HG02759 (cell line): ENCODE measurements at regions not wholly inside any gene's neighbourhood (a gene's known extent, or its start where the extent isn't known, plus 50 kb on each side); places are given as distances from the start of the nearest gene placed in this dataset.

Experiments
- ATAC-seq: cut with Tn5 transposase; IDR thresholded peaks from one replicate; pipeline ENCODE4 v1.9.1; 2021; ENCODE audit warnings: mild to moderate bottlenecking, moderate library complexity; ENCODE audit not compliant: unreplicated experiment

DNA sequence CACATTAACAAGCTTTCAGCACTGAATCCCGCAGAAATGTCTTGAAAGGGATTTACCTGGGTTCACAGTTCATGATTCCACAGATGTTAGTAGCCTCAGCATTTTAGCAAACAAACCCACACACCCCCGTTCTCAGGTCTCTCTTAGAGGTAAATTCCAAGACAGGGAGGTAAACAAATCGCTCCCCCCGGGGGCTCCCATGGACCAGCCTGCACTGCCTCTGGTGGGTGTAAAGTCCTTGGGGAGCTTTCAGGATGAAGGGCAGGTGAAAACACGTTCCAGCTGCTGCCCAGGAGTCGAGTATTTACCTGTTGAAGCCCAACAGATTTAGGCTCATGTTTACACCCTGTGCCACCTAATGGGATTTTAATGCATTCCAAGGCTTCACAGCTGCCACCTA lies 187.0 kb upstream of the FOXQ1 start:
- no peak for ATAC-seq

DNA sequence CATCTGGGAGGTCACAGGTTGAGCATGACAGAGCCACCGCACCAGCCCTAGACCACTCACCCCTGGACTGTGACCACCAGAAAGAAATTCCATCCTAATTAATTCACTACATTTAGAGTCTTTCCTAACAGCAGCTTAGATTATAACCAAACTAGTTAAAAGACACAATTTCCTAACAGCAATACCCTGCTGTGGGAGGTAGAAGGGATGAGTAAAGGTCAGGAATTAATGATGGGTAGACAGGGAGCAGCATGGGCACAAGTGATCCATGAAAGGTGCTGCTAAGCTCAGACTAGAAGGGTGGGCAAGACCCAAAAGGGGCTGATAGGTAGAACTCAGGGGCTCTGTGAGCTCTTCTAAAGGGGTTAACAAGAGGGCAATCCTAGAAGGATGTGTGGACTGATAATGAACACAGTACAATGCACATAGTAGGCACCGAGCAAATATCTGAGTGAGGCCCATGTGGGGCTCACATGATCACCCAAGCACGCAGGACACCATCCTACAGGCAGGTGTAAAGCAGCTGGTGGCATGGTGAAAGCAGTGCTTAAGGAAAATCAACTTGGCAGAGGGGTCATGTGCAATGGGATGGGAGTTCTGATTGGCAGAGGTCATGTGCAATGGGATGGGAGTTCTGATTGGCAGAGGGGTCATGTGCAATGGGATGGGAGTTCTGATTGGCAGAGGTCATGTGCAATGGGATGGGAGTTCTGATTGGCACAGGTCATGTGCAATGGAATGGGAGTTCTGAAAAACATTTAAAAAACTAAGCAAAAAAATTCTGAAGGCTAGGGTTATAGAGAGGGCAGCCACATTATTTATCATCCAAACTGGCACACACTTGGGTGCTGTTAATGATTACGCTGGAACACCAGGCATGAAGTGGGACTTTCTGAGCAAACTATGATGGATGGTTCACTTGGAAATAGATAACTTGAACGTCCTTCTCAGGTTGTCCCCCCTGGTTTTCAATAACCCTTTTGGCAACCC lies 188.2 kb upstream of the FOXQ1 start:
- ATAC-seq, result no peak

DNA sequence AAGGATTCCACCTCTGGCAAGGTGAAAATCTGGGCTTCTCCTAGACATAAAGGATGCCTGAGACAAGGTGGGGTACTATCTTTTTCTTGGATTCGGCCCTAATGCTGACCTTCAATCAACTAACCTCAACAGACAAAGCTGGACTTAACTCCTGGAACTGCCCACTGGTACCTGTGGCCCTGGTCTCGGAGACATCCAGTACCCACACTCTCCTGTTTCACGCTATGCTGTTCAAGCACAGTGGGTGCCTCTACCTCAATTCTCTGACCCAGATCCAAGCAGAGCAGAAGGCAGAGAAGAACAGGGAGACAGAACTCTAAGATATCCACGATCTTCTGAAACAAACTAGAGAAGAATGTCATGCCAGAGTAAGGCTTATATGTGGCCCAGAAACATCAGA lies 189.8 kb upstream of the FOXQ1 start:
- no peak for ATAC-seq

DNA sequence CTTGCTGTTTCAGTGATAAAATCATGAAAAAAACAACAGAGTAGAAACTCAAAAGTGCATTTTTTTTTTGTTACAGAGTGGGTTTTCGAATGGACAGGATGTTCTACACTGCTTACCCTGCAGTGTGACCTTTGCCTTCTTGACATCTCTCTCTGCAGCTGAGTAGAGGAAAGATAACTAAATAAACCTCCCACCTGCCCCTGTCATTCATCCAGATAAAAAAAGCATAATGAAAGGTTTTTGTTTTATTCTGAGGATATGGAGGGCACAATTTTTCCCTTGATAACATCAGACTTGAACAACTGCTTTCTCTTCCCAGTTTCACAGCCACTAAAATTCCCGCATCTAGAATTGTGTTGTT lies 193.6 kb upstream of the FOXQ1 start:
- ATAC-seq, result no peak

- ATAC-seq, result no peak
These were observed 194.2 kb upstream of the FOXQ1 start for GRCh38 chr6:1117530-1118286.

GRCh38 chr6:1116149-1116548 lies 195.7 kb upstream of the FOXQ1 start:
- ATAC-seq, result no peak

DNA sequence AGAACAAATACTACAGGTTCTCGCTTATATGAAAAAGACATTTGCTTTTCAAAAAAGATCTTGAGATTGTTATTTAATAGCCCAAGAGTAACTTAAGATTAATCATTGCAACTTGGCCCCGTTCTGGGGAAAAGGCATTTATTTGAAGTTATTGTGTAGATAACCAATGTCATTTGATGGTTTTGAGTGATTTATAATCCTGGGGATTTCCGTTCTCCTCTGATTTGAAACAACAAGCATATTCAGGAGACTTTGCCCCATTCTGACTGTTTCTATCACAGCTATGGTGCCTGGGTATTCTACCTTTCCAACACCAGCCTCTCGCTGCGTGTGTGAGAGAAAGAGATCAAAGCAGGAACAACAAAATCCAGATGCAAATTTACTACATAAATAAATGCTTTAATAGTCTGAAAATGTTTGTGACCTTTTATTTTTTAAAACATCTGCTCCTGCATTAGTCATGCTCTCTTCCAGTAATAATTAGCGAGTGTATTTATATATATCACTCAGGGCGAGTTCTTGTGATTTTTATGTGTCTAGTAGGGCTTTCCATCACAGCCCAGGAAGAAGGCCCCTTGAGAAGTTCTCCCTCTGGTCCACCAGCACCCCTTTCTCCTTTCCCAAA lies 197.9 kb upstream of the FOXQ1 start:
- ATAC-seq, result no peak

DNA sequence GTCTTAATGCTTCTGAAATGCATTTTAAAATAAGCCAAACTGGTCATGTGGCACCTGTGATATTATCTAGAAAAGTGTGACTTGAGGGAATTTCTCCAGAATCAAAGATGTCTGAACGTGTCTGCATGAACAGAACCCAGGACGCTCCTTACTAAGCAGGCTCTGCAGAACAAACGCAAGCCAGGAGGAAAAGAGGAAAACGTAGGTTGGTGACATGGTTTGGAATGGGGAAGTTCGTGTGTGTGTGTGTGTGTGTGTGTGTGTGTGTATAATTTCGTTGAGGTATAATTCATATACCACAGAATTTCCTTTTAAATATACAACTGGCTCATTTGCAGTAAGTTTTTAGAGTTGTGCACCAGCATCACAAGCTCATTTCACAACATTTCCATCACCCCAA lies 200.5 kb upstream of the FOXQ1 start:
- ATAC-seq, result no peak

- no peak for ATAC-seq
These were observed 201.0 kb upstream of the FOXQ1 start for GRCh38 chr6:1110941-1111349.

- ATAC-seq, result no peak
These were observed 201.7 kb upstream of the FOXQ1 start for GRCh38 chr6:1110164-1110563.

DNA sequence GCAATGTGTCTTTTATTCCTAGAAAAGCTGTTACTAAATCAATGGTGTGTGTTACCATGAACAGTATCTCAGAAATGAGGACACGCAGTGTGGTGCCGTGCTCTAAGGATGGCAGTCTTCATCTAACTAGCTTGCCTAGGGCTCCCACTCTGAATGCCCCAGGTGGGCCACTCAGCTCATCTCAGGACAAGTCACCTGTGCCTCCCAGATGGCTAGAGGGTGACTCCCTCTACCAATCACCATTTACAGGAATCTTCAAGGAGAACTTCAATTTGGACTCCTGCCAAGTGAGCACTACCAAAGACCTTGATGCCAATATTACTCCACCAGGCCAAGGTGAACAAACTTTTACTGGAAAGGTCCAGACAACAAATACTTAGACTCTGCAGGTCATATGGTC lies 202.8 kb upstream of the FOXQ1 start:
- ATAC-seq, result no peak

DNA sequence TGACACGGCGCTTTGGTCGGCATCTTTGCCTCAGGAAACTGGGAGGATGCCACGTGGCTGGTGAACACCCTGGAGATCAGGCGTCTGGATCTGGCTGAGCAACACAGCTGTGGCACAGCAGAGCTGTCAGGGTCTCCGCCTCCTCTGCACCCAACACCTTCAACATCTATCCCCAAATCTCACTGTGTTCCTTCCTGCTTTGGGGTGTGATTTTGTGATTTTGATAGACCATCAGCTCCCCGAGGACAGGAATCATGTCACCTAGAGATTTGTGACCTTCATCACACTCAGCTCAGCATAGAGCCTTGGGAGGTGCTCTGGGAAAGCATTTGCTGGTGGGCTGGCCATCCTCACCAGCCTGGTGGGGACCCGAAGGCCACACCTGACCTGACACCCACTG lies 203.7 kb upstream of the FOXQ1 start:
- no peak for ATAC-seq

DNA sequence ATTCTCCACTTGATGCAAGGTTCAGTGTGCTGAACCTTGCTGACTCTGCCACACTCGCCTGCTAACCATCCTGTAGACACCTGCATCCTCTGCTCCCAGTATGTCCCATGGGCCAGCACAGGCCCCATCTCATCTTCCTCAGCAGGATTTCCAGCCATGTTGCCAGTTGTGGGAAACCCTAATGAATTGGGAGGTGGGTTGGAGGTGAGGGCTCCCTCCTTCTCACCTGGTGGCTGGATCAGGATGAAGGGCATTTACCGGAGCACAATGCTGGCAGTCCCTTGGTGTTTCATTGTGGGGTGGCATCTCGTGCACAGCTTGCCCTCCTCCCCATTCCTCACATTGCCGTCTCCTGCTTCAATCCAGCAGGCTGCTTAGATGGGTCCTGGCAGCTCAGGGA lies 204.3 kb upstream of the FOXQ1 start:
- no peak for ATAC-seq

DNA sequence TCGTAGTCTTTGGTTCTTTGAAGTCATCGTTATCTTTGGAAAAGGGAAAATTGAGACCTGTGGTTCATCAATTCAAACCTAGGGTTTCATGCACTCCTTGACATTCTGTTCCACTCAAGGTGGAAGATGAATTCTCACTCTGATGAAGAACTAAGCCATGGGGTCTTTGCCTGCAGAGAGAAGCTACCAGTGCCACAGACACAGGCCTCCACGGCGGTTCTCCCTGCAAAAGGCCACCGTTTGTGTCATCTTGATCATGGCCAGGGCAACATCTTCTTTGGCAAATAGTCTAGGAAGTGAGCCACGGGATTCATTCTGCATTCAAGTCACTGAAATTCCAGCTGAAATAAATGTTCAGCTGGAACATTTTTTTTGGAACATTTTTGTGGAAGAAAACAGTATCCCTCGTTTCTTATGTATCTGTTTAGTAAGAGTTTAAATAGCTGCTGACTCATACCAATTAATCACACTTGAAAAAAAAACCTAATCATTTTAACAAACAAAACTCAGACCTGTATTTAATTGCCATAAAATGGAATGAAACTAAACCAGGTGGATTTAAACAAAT lies 206.0 kb upstream of the FOXQ1 start:
- ATAC-seq, result no peak

GRCh38 chr6:1104988-1105670 lies 206.8 kb upstream of the FOXQ1 start:
- no peak for ATAC-seq

GRCh38 chr6:1103945-1104623 lies 207.8 kb upstream of the FOXQ1 start:
- no peak for ATAC-seq

- ATAC-seq, result no peak
These were observed 208.9 kb upstream of the FOXQ1 start for GRCh38 chr6:1103021-1103420.

GRCh38 chr6:1100269-1100668 lies 211.6 kb upstream of the FOXQ1 start:
- ATAC-seq, result no peak

GRCh38 chr6:1099264-1099663 lies 212.6 kb upstream of the FOXQ1 start:
- ATAC-seq, result no peak
